SK-N-SH treated with all-trans-retinoic acid at 6 μM for 48 hours (cell line): ENCODE measurements at regions not wholly inside any gene's neighbourhood (a gene's known extent, or its start where the extent isn't known, plus 50 kb on each side); places are given as distances from the start of the nearest gene placed in this dataset.

Source experiments
- BACH2 ChIP-seq: fragments of 250-450 bp; sonication (Bioruptor Pico); IDR thresholded peaks from 2 replicates; pipeline ENCODE4 v1.9.0; 2021; ENCODE audit warnings: mild to moderate bottlenecking, borderline replicate concordance
- CREB5 ChIP-seq: fragments of 250-450 bp; sonication (Bioruptor Pico); IDR thresholded peaks from 2 replicates; pipeline ENCODE4 v1.5.1; 2020; ENCODE audit warnings: low read depth, mild to moderate bottlenecking, moderate library complexity
- ESRRG ChIP-seq: fragments of 250-450 bp; sonication (Bioruptor Pico); IDR thresholded peaks from 2 replicates; pipeline ENCODE4 v1.6.1; 2021; ENCODE audit warnings: mild to moderate bottlenecking
- ISL1 ChIP-seq: fragments of 250-450 bp; sonication (Bioruptor Pico); IDR thresholded peaks from 2 replicates; pipeline ENCODE4 v2.1.2; 2022; ENCODE audit warnings: mild to moderate bottlenecking, moderate library complexity
- RARB ChIP-seq: fragments of 250-450 bp; sonication (Bioruptor Pico); IDR thresholded peaks from 2 replicates; pipeline ENCODE4 v1.8.0; 2021; ENCODE audit warnings: mild to moderate bottlenecking, moderate library complexity
- TCF4 ChIP-seq: fragments of 250-450 bp; sonication (Bioruptor Pico); IDR thresholded peaks from 2 replicates; pipeline ENCODE4 v1.8.0; 2021; ENCODE audit warnings: mild to moderate bottlenecking, moderate library complexity, borderline replicate concordance
- TSHZ2 ChIP-seq: fragments of 250-450 bp; sonication (Bioruptor Pico); IDR thresholded peaks from 2 replicates; pipeline ENCODE4 v1.5.0; 2020; ENCODE audit warnings: mild to moderate bottlenecking, moderate library complexity
- ZFP3 ChIP-seq: fragments of 250-450 bp; sonication (Bioruptor Pico); IDR thresholded peaks from 2 replicates; pipeline ENCODE4 v1.5.0; 2020; ENCODE audit warnings: mild to moderate bottlenecking, moderate library complexity
- ZNF70 ChIP-seq: fragments of 450-650 bp; formaldehyde crosslinking; IDR thresholded peaks from 2 replicates; pipeline ENCODE4 v1.5.0; 2020; ENCODE audit warnings: mild to moderate bottlenecking, moderate library complexity

- no peak for TF ChIP-seq TSHZ2 (CRISPR knock-in tag)
- TF ChIP-seq TCF4 (CRISPR knock-in tag) = no peak
- no peak for TF ChIP-seq ZNF70 (CRISPR knock-in tag)
- TF ChIP-seq RARB (CRISPR knock-in tag) = no peak
- no peak for TF ChIP-seq ISL1 (CRISPR knock-in tag)
- no peak for TF ChIP-seq ZFP3 (CRISPR knock-in tag)
- TF ChIP-seq BACH2 (CRISPR knock-in tag) = no peak
- TF ChIP-seq ESRRG (CRISPR knock-in tag) = no peak
- no peak for TF ChIP-seq CREB5
These were observed 94.9 kb upstream of the PDE1A start for GRCh38 chr2:182521453-182522404.
